Glutamatergic neuron (in vitro differentiated cells): ENCODE measurements at regions not wholly inside any gene's neighbourhood (a gene's known extent, or its start where the extent isn't known, plus 50 kb on each side); places are given as distances from the start of the nearest gene placed in this dataset.
"Not testable (repeated sequence)": the region's sequence is repeated elsewhere in the genome, so short reads cannot be mapped to it uniquely, and the experiment has no call there.

Experiments
- DNase-seq: peaks from one replicate; pipeline ENCODE4 v3.0.0; 2022
- H3K27ac Mint-ChIP-seq: one replicate; pipeline ENCODE4 v1.8.0; 2020; ENCODE audit warnings: mild to moderate bottlenecking, mixed read lengths, inconsistent platforms; ENCODE audit not compliant: unreplicated experiment
- H3K27me3 Mint-ChIP-seq: one replicate; pipeline ENCODE4 v1.8.0; 2020; ENCODE audit warnings: mild to moderate bottlenecking, moderate library complexity, mixed read lengths, inconsistent platforms; ENCODE audit not compliant: unreplicated experiment
- H3K36me3 Mint-ChIP-seq: one replicate; pipeline ENCODE4 v1.8.0; 2020; ENCODE audit warnings: mild to moderate bottlenecking, mixed read lengths, inconsistent platforms; ENCODE audit not compliant: unreplicated experiment
- H3K4me1 Mint-ChIP-seq: one replicate; pipeline ENCODE4 v1.8.0; 2020; ENCODE audit warnings: mild to moderate bottlenecking, low read depth, mixed read lengths, inconsistent platforms; ENCODE audit not compliant: unreplicated experiment
- H3K4me3 Mint-ChIP-seq: one replicate; pipeline ENCODE4 v1.8.0; 2020; ENCODE audit warnings: mild to moderate bottlenecking, mixed read lengths, inconsistent platforms; ENCODE audit not compliant: unreplicated experiment
- H3K9me3 Mint-ChIP-seq: one replicate; pipeline ENCODE4 v1.8.0; 2020; ENCODE audit warnings: mild to moderate bottlenecking, moderate library complexity, mixed read lengths, inconsistent platforms; ENCODE audit not compliant: unreplicated experiment
- CTCF ChIP-seq: fragments of 200-600 bp; sonication (generic); IDR thresholded peaks from one replicate; pipeline ENCODE4 v1.5.0; 2021; ENCODE audit not compliant: partially characterized antibody, unreplicated experiment

- H3K27me3 Mint-ChIP-seq: no peaks in the 10 kb centered on the region
- H3K36me3 Mint-ChIP-seq: no peaks in the 10 kb centered on the region
- no peaks in the 10 kb centered on the region for H3K4me1 Mint-ChIP-seq
- no peak overlapping the region for H3K27ac Mint-ChIP-seq
- DNase-seq: no peak
- H3K9me3 Mint-ChIP-seq: no peaks in the 10 kb centered on the region
- no peak overlapping the region for H3K4me3 Mint-ChIP-seq
- peak; percentile 77 for TF ChIP-seq CTCF
Observed at GRCh38 chr3:86774082-86774691, 216.8 kb downstream of the VGLL3 start.

GRCh38 chr3:86772699-86773098 is 218.2 kb downstream of the VGLL3 start:
- no peak for TF ChIP-seq CTCF
- no peak for DNase-seq
- Mint-ChIP-seq H3K4me1 (no peaks in the 10 kb centered on the region), H3K36me3 (no peaks in the 10 kb centered on the region), H3K4me3 (no peak overlapping the region), H3K9me3 (no peaks in the 10 kb centered on the region), H3K27ac (no peak overlapping the region), H3K27me3 (no peaks in the 10 kb centered on the region)

- no peak for TF ChIP-seq CTCF
- H3K4me3 Mint-ChIP-seq: no peak overlapping the region
- no peaks in the 10 kb centered on the region for H3K36me3 Mint-ChIP-seq
- no peak for DNase-seq
- no peaks in the 10 kb centered on the region for H3K27me3 Mint-ChIP-seq
- H3K27ac Mint-ChIP-seq: no peak overlapping the region
- no peaks in the 10 kb centered on the region for H3K4me1 Mint-ChIP-seq
- H3K9me3 Mint-ChIP-seq: no peaks in the 10 kb centered on the region
Observed at GRCh38 chr3:86771741-86772512, 219.0 kb downstream of the VGLL3 start.

GRCh38 chr3:86766331-86766730 is 224.6 kb downstream of the VGLL3 start:
- Mint-ChIP-seq H3K4me1 (no peaks in the 10 kb centered on the region), H3K9me3 (no peaks in the 10 kb centered on the region), H3K27ac (no peak overlapping the region)

GRCh38 chr3:86757322-86758179 is 233.4 kb downstream of the VGLL3 start:
- not testable (repeated sequence) for DNase-seq, H3K36me3 Mint-ChIP-seq, H3K27me3 Mint-ChIP-seq, H3K27ac Mint-ChIP-seq, H3K4me3 Mint-ChIP-seq, H3K4me1 Mint-ChIP-seq, H3K9me3 Mint-ChIP-seq

More at GRCh38 chr3:86766331-86766730, 224.6 kb downstream of the VGLL3 start:
- Mint-ChIP-seq H3K36me3 (no peaks in the 10 kb centered on the region), H3K4me3 (no peak overlapping the region), H3K27me3 (no peaks in the 10 kb centered on the region)
- DNase-seq: no peak
- TF ChIP-seq CTCF: no peak
